OCI-LY7 (cell line): ENCODE measurements at regions not wholly inside any gene's neighbourhood (a gene's known extent, or its start where the extent isn't known, plus 50 kb on each side); places are given as distances from the start of the nearest gene placed in this dataset.

Experiments used
- BruUV-seq: library from RNA; stranded (reverse); fragments of 400-500 nt; replicated peaks from 2 replicates; lab custom pipeline; 2021; lab: Mats Ljungman, UMichigan
- CTCF ChIA-PET: fragments of 300-600 bp; sonication (Branson Sonifier 250); formaldehyde crosslinking; loops from one replicate; lab custom pipeline; 2022; ENCODE audit warnings: antibody characterized with exemption; ENCODE audit not compliant: unreplicated experiment; lab: Charles Lee
- POLR2A ChIA-PET: fragments of 300-600 bp; sonication (Branson Sonifier 250); formaldehyde crosslinking; loops from one replicate; lab custom pipeline; 2022; ENCODE audit warnings: antibody characterized with exemption; lab: Charles Lee
- DNase-seq: peaks from one replicate; pipeline ENCODE4 v3.0.0-alpha.2; 2015; ENCODE audit warnings: low spot score
- H2AFZ ChIP-seq: fragments of 200-600 bp; sonication (generic), shearing (Covaris generic); 2 replicates; pipeline ENCODE4 v1.6.1; 2014; ENCODE audit warnings: mild to moderate bottlenecking, antibody characterized with exemption, low read length, moderate library complexity
- H3K27ac ChIP-seq: fragments of 200-600 bp; sonication (generic); 2 replicates; pipeline ENCODE4 v1.5.1; 2014; ENCODE audit warnings: mixed run types, low read depth, mild to moderate bottlenecking, moderate library complexity, low read length, inconsistent platforms; ENCODE audit not compliant: poor library complexity, severe bottlenecking
- H3K36me3 ChIP-seq: fragments of 200-600 bp; sonication (generic); 2 replicates; pipeline ENCODE4 v1.6.1; 2014; ENCODE audit warnings: mild to moderate bottlenecking, antibody characterized with exemption, low read length, moderate library complexity, mixed read lengths; ENCODE audit not compliant: insufficient read depth
- H3K4me1 ChIP-seq: fragments of 200-600 bp; sonication (generic); 2 replicates; pipeline ENCODE4 v1.5.1; 2014; ENCODE audit warnings: mild to moderate bottlenecking, low read length; ENCODE audit not compliant: insufficient read depth, poor library complexity, severe bottlenecking
- H3K4me2 ChIP-seq: fragments of 200-600 bp; sonication (generic); 2 replicates; pipeline ENCODE4 v1.6.1; 2014; ENCODE audit warnings: mild to moderate bottlenecking, low read length
- H3K4me3 ChIP-seq: fragments of 200-600 bp; sonication (generic); 2 replicates; pipeline ENCODE4 v1.5.1; 2014; ENCODE audit warnings: mild to moderate bottlenecking, low read depth, low read length; ENCODE audit not compliant: poor library complexity, severe bottlenecking
- H3K79me2 ChIP-seq: fragments of 200-600 bp; sonication (generic); 2 replicates; pipeline ENCODE4 v1.6.1; 2016; ENCODE audit warnings: low read depth, mild to moderate bottlenecking, low read length, moderate library complexity, mixed read lengths; ENCODE audit not compliant: insufficient read depth
- H3K9me2 ChIP-seq: fragments of 200-600 bp; sonication (generic); 2 replicates; pipeline ENCODE4 v1.6.1; 2016; ENCODE audit warnings: mild to moderate bottlenecking, low read length, mixed read lengths; ENCODE audit not compliant: insufficient read depth
- H3K9me3 ChIP-seq: fragments of 200-600 bp; sonication (generic); 2 replicates; pipeline ENCODE4 v1.6.1; 2014; ENCODE audit warnings: mild to moderate bottlenecking, mixed run types, low read length, mixed read lengths
- H4K20me1 ChIP-seq: fragments of 200-600 bp; sonication (generic); 2 replicates; pipeline ENCODE4 v1.6.1; 2014; ENCODE audit warnings: mild to moderate bottlenecking, antibody characterized with exemption, low read length, moderate library complexity, mixed read lengths; ENCODE audit not compliant: insufficient read depth
- CTCF ChIP-seq: fragments of 200-600 bp; sonication (generic); conservative IDR thresholded peaks from 2 replicates; pipeline ENCODE4 v1.5.1; 2014; ENCODE audit warnings: mild to moderate bottlenecking, antibody characterized with exemption, low read length, moderate library complexity, mixed read lengths
- EZH2phosphoT487 ChIP-seq: fragments of 200-600 bp; sonication (generic); IDR thresholded peaks from 2 replicates; pipeline ENCODE4 v1.6.1; 2018; ENCODE audit warnings: low read depth, borderline replicate concordance, mild to moderate bottlenecking, mixed run types, antibody characterized with exemption, low read length, moderate library complexity, mixed read lengths
- intact Hi-C: fragments of 100-400 bp; cut with micrococcal nuclease; formaldehyde crosslinking; loops from one replicate; pipeline ENCODE4 v1.10.0; 2022; ENCODE audit not compliant: unreplicated experiment

GRCh38 chr1:166470014-166470413 is 303.2 kb upstream of the FAM78B start:
- intact Hi-C loops: no loop called here
- H3K4me2 ChIP-seq: no peak overlapping the region
- TF ChIP-seq CTCF (no peak), EZH2phosphoT487 (no peak)
- CTCF ChIA-PET: no interaction called here
- no peak for DNase-seq
- POLR2A ChIA-PET: interaction anchor here (0.7 kb wide), 1 partner anchor 205 kb away, joined by 3 read pairs; no protein-coding TSS in a partner anchor
- H3K9me3 ChIP-seq: no peaks in the 10 kb centered on the region
- H4K20me1 ChIP-seq: no peaks in the 10 kb centered on the region
- no peak overlapping the region for H2AFZ ChIP-seq
- H3K36me3 ChIP-seq: no peaks in the 10 kb centered on the region
- H3K79me2 ChIP-seq: no peaks in the 10 kb centered on the region
- no peaks in the 10 kb centered on the region for H3K9me2 ChIP-seq
- H3K4me1 ChIP-seq: no peaks in the 10 kb centered on the region
- H3K4me3 ChIP-seq: no peak overlapping the region
- no peak overlapping the region for H3K27ac ChIP-seq
- BruUV-seq: no TSS peak

GRCh38 chr1:166470441-166470840 is 303.6 kb upstream of the FAM78B start:
- Histone ChIP-seq H3K79me2 (no peaks in the 10 kb centered on the region), H3K9me3 (no peaks in the 10 kb centered on the region), H3K4me2 (no peak overlapping the region), H3K4me3 (no peak overlapping the region), H3K36me3 (no peaks in the 10 kb centered on the region), H4K20me1 (no peaks in the 10 kb centered on the region), H3K27ac (no peak overlapping the region), H3K4me1 (no peaks in the 10 kb centered on the region), H3K9me2 (no peaks in the 10 kb centered on the region), H2AFZ (no peak overlapping the region)
- intact Hi-C loops: no loop called here
- CTCF ChIA-PET: no interaction called here
- POLR2A ChIA-PET: no interaction called here
- DNase-seq: no peak
- no peak for TF ChIP-seq EZH2phosphoT487
- no peak for TF ChIP-seq CTCF
- BruUV-seq: no TSS peak

- no peaks in the 10 kb centered on the region for H3K79me2 ChIP-seq
- H2AFZ ChIP-seq: no peak overlapping the region
- H3K4me2 ChIP-seq: no peak overlapping the region
- no peak for DNase-seq
- ChIA-PET CTCF (no interaction called here), POLR2A (interaction anchor here (0.6 kb wide), 1 partner anchor 1617 kb away, joined by 6 read pairs; no protein-coding TSS in a partner anchor)
- H3K4me1 ChIP-seq: no peaks in the 10 kb centered on the region
- H3K4me3 ChIP-seq: no peak overlapping the region
- intact Hi-C loops: no loop called here
- no peak for TF ChIP-seq CTCF
- TF ChIP-seq EZH2phosphoT487: no peak
- no peak overlapping the region for H3K27ac ChIP-seq
- H4K20me1 ChIP-seq: no peaks in the 10 kb centered on the region
- no TSS peak for BruUV-seq
- no peaks in the 10 kb centered on the region for H3K9me3 ChIP-seq
- H3K36me3 ChIP-seq: no peaks in the 10 kb centered on the region
- H3K9me2 ChIP-seq: no peaks in the 10 kb centered on the region
These were observed 304.6 kb upstream of the FAM78B start for GRCh38 chr1:166471359-166471758.
